ENCODE measurements at regions not wholly inside any gene's neighbourhood (a gene's known extent, or its start where the extent isn't known, plus 50 kb on each side); places are given as distances from the start of the nearest gene placed in this dataset.

DNA sequence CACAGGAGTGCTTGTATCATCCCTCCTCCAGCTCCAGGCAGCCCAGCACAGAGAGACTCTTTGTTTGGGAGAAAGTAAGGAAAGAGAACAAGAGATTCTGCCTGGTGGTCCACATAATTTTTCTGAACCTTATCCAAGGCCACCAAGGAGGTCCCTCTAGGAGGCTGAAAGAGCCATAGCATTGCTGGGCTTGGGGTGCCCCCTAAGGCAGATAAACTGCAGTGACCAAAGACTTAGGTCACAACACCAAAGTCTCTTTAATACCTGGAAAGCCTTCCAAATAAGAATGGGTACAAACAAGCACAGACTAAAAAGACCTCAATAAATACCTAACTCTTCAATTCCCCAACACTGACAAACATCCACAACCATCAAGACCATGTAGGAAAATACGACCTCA is 310.2 kb upstream of the PPP2R3A start:
- no peak for TF ChIP-seq EP300 (IDR thresholded peaks at IDR 0.05; ENCODE audit: borderline replicate concordance)
- no peak for TF ChIP-seq CREB1 (IDR thresholded peaks at IDR 0.05; ENCODE audit: low read depth)
- no peak for TF ChIP-seq TAF1 (IDR thresholded peaks at IDR 0.05; ENCODE audit: low read depth)

All from Ishikawa (cell line).